ENCODE measurements at regions not wholly inside any gene's neighbourhood (a gene's known extent, or its start where the extent isn't known, plus 50 kb on each side); places are given as distances from the start of the nearest gene placed in this dataset.

DNA sequence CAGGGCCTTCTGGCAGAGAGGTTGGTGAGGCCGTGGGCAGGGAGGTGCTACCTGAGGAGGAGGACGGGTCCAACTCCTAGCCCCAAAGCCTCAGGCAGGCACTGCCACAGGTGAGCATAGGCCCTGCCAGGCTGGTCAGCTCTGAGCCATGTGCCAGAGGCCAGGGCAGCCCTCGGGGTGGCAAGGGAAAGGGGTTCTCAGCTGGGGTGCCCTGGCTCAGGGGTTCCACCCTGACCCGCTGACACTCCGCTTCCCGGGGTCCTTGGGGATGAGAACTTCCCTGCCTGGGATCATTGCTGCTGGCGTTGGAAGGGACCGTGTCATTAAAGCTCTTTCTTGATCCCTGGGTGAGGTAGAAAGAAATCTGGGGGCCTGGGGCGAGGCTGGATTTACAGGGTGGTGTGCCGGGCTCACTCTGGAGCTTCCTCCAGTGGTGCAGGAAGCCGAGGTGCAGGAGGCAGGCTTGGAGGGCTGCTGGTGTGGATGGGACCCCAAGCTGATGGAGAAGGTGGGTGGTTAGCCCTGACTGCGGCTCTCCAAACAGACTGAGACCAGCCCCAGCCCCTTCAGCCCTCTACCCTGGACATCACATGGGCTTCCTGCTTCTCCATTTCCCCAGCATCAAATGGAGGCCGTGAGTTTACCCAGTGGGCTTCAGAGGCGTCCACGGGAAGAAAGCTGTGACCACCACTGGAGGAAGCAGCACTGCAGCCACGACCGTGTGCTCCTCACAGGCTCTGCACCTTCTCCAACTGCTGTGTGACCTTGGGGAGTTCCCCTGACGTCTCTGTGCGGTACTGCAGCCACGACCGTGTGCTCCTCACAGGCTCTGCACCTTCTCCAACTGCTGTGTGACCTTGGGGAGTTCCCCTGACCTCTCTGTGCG is 295.2 kb downstream of the NDUFA10 start:
- Histone ChIP-seq H3K27me3 (no peaks in the 10 kb centered on the region), H3K9me3 (peaks cover 0 to 10% (median 0%) of the 10 kb centered on the region in 4 donors), H3K27ac (no peak overlapping the region), H3K4me1 (peaks cover 0 to 4% (median 0%) of the 10 kb centered on the region in 4 donors), H3K4me3 (no peak overlapping the region), H3K36me3 (no peaks in the 10 kb centered on the region)
- WGBS, 2 donors: 82 to 90% methylated on average over 21 to 22 of the region's 22 CpGs
- TF ChIP-seq POLR2A (IDR thresholded peaks at IDR 0.05) (no peak), EP300 (IDR thresholded peaks at IDR 0.05) (no peak)
- TF ChIP-seq, protein P1, sequence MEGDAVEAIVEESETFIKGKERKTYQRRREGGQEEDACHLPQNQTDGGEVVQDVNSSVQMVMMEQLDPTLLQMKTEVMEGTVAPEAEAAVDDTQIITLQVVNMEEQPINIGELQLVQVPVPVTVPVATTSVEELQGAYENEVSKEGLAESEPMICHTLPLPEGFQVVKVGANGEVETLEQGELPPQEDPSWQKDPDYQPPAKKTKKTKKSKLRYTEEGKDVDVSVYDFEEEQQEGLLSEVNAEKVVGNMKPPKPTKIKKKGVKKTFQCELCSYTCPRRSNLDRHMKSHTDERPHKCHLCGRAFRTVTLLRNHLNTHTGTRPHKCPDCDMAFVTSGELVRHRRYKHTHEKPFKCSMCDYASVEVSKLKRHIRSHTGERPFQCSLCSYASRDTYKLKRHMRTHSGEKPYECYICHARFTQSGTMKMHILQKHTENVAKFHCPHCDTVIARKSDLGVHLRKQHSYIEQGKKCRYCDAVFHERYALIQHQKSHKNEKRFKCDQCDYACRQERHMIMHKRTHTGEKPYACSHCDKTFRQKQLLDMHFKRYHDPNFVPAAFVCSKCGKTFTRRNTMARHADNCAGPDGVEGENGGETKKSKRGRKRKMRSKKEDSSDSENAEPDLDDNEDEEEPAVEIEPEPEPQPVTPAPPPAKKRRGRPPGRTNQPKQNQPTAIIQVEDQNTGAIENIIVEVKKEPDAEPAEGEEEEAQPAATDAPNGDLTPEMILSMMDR (IDR thresholded peaks at IDR 0.05): no peak
- DNase-seq (ENCODE audit: low spot score in 2 of 2): no peak

DNA sequence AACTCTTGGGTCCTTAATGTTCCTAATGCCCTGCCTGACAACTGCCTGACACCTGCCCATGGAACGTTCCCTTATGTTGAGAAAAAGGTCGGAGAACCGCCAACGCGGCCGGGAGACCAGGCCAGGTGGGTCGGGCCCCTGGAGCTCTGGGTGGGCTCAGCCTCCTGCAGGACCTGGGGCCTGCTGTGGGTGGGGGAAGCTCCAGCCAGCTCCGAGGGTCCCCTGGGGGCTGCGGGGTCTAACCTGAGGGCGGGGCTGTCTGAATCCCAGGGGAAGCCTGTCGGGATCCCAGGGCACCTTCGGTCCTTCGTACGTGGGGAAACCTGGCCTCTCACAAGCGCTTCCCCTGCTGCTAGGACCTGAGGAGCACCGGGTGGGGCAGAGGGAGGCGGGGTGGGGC is 296.0 kb downstream of the NDUFA10 start:
- no peak overlapping the region for H3K4me3 ChIP-seq
- peaks cover 0 to 4% (median 0%) of the 10 kb centered on the region in 4 donors for H3K4me1 ChIP-seq
- no peak overlapping the region for H3K27ac ChIP-seq
- WGBS, 2 donors: 93 to 94% methylated on average over 10 to 17 of the region's 17 CpGs
- H3K36me3 ChIP-seq: no peaks in the 10 kb centered on the region
- no peak for DNase-seq (ENCODE audit: low spot score in 2 of 2)
- H3K27me3 ChIP-seq: no peaks in the 10 kb centered on the region
- peaks cover 0 to 4% (median 0%) of the 10 kb centered on the region in 4 donors for H3K9me3 ChIP-seq
- no peak for TF ChIP-seq EP300 (IDR thresholded peaks at IDR 0.05)
- TF ChIP-seq, protein P1 (IDR thresholded peaks at IDR 0.05): no peak

- Histone ChIP-seq H3K9me3 (peaks cover 0 to under 1% (median 0%) of the 10 kb centered on the region in 4 donors), H3K27ac (no peak overlapping the region), H3K4me3 (no peak overlapping the region), H3K4me1 (peaks cover 0 to 4% (median 0%) of the 10 kb centered on the region in 4 donors), H3K27me3 (no peaks in the 10 kb centered on the region), H3K36me3 (no peaks in the 10 kb centered on the region)
- TF ChIP-seq POLR2A (IDR thresholded peaks at IDR 0.05) (no peak), EP300 (IDR thresholded peaks at IDR 0.05) (no peak)
- TF ChIP-seq, protein P1 (IDR thresholded peaks at IDR 0.05): no peak
- 70 to 82% methylated on average over 15 of the region's 15 CpGs for WGBS, 2 donors
- DNase-seq (ENCODE audit: low spot score in 2 of 2): no peak
Observed at GRCh38 chr2:239728751-239729150, 296.4 kb downstream of the NDUFA10 start.

GRCh38 chr2:239727776-239728600 is 297.2 kb downstream of the NDUFA10 start:
- DNase-seq (ENCODE audit: low spot score in 2 of 2): no peak
- Histone ChIP-seq H3K9me3 (no peaks in the 10 kb centered on the region), H3K27me3 (no peaks in the 10 kb centered on the region), H3K4me3 (no peak overlapping the region), H3K36me3 (no peaks in the 10 kb centered on the region), H3K4me1 (peaks cover 0 to 4% (median 0%) of the 10 kb centered on the region in 4 donors), H3K27ac (no peak overlapping the region)
- 60 to 66% methylated on average over 26 to 30 of the region's 30 CpGs for WGBS, 2 donors
- no peak for TF ChIP-seq EP300 (IDR thresholded peaks at IDR 0.05)
- no peak for TF ChIP-seq POLR2A (IDR thresholded peaks at IDR 0.05)
- TF ChIP-seq, protein P1 (IDR thresholded peaks at IDR 0.05): no peak

All from tibial nerve (tissue), 4 donors.